GM19395 (cell line): ENCODE measurements at regions not wholly inside any gene's neighbourhood (a gene's known extent, or its start where the extent isn't known, plus 50 kb on each side); places are given as distances from the start of the nearest gene placed in this dataset.
A peak's percentile ranks its signal among the peaks of the same experiment; 100 is the strongest.

Source experiments
- ATAC-seq: cut with Tn5 transposase; IDR thresholded peaks from one replicate; pipeline ENCODE4 v1.9.1; 2021; ENCODE audit warnings: mild to moderate bottlenecking, moderate library complexity; ENCODE audit not compliant: unreplicated experiment

GRCh38 chr12:93011100-93011499 lies 82.0 kb upstream of the EEA1 start:
- no peak for ATAC-seq

- no peak for ATAC-seq
Observed at GRCh38 chr12:93015871-93016751, 87.0 kb upstream of the EEA1 start.

GRCh38 chr12:93016752-93017350 lies 87.8 kb upstream of the EEA1 start:
- no peak for ATAC-seq

- ATAC-seq: no peak
Observed at GRCh38 chr12:93018610-93019009, 89.5 kb upstream of the EEA1 start.

- ATAC-seq: no peak
Observed at GRCh38 chr12:93019212-93019927, 90.3 kb upstream of the EEA1 start.

GRCh38 chr12:93019975-93020630 lies 91.0 kb upstream of the EEA1 start:
- no peak for ATAC-seq

- ATAC-seq: no peak
Observed at GRCh38 chr12:93020631-93021597, 91.8 kb upstream of the EEA1 start.

GRCh38 chr12:93022603-93023340 lies 93.7 kb upstream of the EEA1 start:
- no peak for ATAC-seq

GRCh38 chr12:93025145-93026103 lies 96.3 kb upstream of the EEA1 start:
- peak; percentile 73 for ATAC-seq

GRCh38 chr12:93027041-93027440 lies 97.9 kb upstream of the EEA1 start:
- ATAC-seq: no peak

GRCh38 chr12:93029091-93029490 lies 100.0 kb upstream of the EEA1 start:
- no peak for ATAC-seq

GRCh38 chr12:93031028-93031427 lies 101.9 kb upstream of the EEA1 start:
- no peak for ATAC-seq

GRCh38 chr12:93032758-93033157 lies 103.7 kb upstream of the EEA1 start:
- ATAC-seq: no peak

GRCh38 chr12:93033948-93034347 lies 104.9 kb upstream of the EEA1 start:
- ATAC-seq: no peak

GRCh38 chr12:93039062-93039461 lies 110.0 kb upstream of the EEA1 start:
- no peak for ATAC-seq

GRCh38 chr12:93039930-93040329 lies 110.8 kb upstream of the EEA1 start:
- ATAC-seq: no peak

GRCh38 chr12:93040367-93040766 lies 111.3 kb upstream of the EEA1 start:
- no peak for ATAC-seq

- ATAC-seq: no peak
Observed at GRCh38 chr12:93041416-93041815, 112.3 kb upstream of the EEA1 start.
